GM12892 (cell line): ENCODE measurements at regions not wholly inside any gene's neighbourhood (a gene's known extent, or its start where the extent isn't known, plus 50 kb on each side); places are given as distances from the start of the nearest gene placed in this dataset.

Experiments
- POLR2A ChIP-seq: IDR thresholded peaks from 2 replicates; pipeline ENCODE4 v1.6.1; 2011; ENCODE audit warnings: low read depth, low read length, control low read depth
- POLR2AphosphoS5 ChIP-seq: IDR thresholded peaks from 2 replicates; pipeline ENCODE4 v1.6.1; 2011; ENCODE audit warnings: low read depth, low read length, control low read depth
- TAF1 ChIP-seq: IDR thresholded peaks from 2 replicates; pipeline ENCODE4 v1.6.1; 2011; ENCODE audit warnings: low read depth, mild to moderate bottlenecking, control low read depth, low read length, borderline replicate concordance

- TF ChIP-seq POLR2AphosphoS5: no peak
- no peak for TF ChIP-seq POLR2A
- no peak for TF ChIP-seq TAF1
These were observed 277.0 kb downstream of the ICOS start for GRCh38 chr2:204213588-204213987.
